Subcutaneous abdominal adipose tissue (tissue), 5 donors: ENCODE measurements at regions not wholly inside any gene's neighbourhood (a gene's known extent, or its start where the extent isn't known, plus 50 kb on each side); places are given as distances from the start of the nearest gene placed in this dataset.
"Not testable (repeated sequence)": the region's sequence is repeated elsewhere in the genome, so short reads cannot be mapped to it uniquely, and the experiment has no call there.

Experiments used
- H3K27ac ChIP-seq: one replicate; pipeline ENCODE4 v1.7.0; 2013; ENCODE audit warnings: low read depth, mild to moderate bottlenecking, inconsistent platforms, low read length, moderate library complexity
- H3K27me3 ChIP-seq, 5 donors: one replicate each; pipeline ENCODE4 v1.7.0; 2013; ENCODE audit warnings: low read length in 5 of 5, inconsistent platforms in 1 of 5; ENCODE audit not compliant: control insufficient read depth in 5 of 5, insufficient read depth in 4 of 5
- H3K36me3 ChIP-seq, 5 donors: one replicate each; pipeline ENCODE4 v1.7.0; 2013; ENCODE audit warnings: low read length in 5 of 5; ENCODE audit not compliant: control insufficient read depth in 5 of 5, insufficient read depth in 5 of 5
- H3K4me1 ChIP-seq, 5 donors: one replicate each; pipeline ENCODE4 v1.7.0; 2013; ENCODE audit warnings: low read length in 5 of 5, mild to moderate bottlenecking in 3 of 5, moderate library complexity in 1 of 5; ENCODE audit not compliant: control insufficient read depth in 5 of 5, insufficient read depth in 5 of 5
- H3K4me3 ChIP-seq, 5 donors: one replicate each; pipeline ENCODE4 v1.7.0; 2013; ENCODE audit warnings: low read length in 5 of 5, low read depth in 1 of 5
- H3K9ac ChIP-seq, 5 donors: one replicate each; pipeline ENCODE4 v1.7.0; 2013; ENCODE audit warnings: low read length in 5 of 5, mild to moderate bottlenecking in 4 of 5, moderate library complexity in 3 of 5
- H3K9me3 ChIP-seq, 5 donors: one replicate each; pipeline ENCODE4 v1.7.0; 2013; ENCODE audit warnings: low read length in 5 of 5; ENCODE audit not compliant: control insufficient read depth in 5 of 5
- donor health status: healthy.
- donor health status: healthy.
- donor health status: healthy.
- donor health status: healthy.
- donor health status: healthy.

DNA sequence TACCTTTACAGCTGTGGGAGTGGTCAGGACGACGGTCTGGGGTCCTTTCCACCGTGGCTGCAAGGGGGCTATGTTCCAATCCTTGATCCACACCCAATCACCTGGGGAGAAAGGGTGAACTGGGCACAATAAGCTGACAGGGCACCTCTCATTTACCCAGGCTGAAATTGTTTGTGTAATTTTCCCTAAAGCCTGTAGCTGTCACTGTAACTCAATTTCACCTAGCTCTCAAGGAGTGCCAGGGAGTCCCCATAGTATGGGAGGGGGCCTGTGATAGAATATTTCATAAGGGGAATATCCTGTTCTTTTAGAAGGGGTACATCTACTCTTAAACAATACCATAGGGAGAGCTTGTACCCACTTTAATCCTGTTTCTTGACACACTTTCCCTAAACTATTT, 51.7 kb upstream of the COX7C start:
- not testable (repeated sequence) for H3K27me3 ChIP-seq, H3K9me3 ChIP-seq, H3K4me3 ChIP-seq, H3K36me3 ChIP-seq, H3K4me1 ChIP-seq, H3K9ac ChIP-seq, H3K27ac ChIP-seq
